ENCODE measurements at regions not wholly inside any gene's neighbourhood (a gene's known extent, or its start where the extent isn't known, plus 50 kb on each side); places are given as distances from the start of the nearest gene placed in this dataset.

GRCh38 chr6:104068281-104068680, 791.4 kb downstream of the HACE1 start:
- DNase-seq (ENCODE audit: low spot score in 2 of 2), result no peak
- WGBS, 2 donors, result 89 to 90% methylated on average over 2 of the region's 2 CpGs
- Histone ChIP-seq H3K4me1 (no peaks in the 10 kb centered on the region), H3K27ac (no peak overlapping the region), H3K27me3 (no peaks in the 10 kb centered on the region), H3K36me3 (no peaks in the 10 kb centered on the region), H3K9me3 (no peaks in the 10 kb centered on the region), H3K4me3 (no peak overlapping the region)
- no peak for TF ChIP-seq POLR2A (IDR thresholded peaks at IDR 0.05)
- no peak for TF ChIP-seq CTCF (IDR thresholded peaks at IDR 0.05)
- TF ChIP-seq EP300 (IDR thresholded peaks at IDR 0.05), result no peak

DNA sequence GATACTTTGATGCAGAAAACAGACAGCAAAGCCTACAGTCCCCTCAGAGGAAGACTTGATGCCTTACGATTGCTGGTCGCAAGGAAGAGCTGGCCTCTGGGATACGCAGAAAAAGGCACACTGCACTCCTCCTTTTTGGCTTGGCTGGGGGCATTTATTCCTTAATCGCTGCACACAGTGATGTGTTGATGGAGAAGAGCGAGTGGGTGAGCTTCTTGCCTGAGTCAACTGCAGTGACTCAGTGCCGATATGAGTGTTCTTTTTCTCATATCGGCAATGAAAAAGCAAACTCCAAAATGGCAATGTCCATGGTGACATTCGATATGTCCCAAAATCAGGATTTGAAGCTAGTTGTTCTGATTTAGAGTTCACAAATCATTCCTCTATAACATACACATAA, 794.8 kb downstream of the HACE1 start:
- 87 to 90% methylated on average over 8 of the region's 8 CpGs for WGBS, 2 donors
- Histone ChIP-seq H3K27ac (no peak overlapping the region), H3K4me3 (no peak overlapping the region), H3K27me3 (no peaks in the 10 kb centered on the region), H3K4me1 (no peaks in the 10 kb centered on the region), H3K36me3 (no peaks in the 10 kb centered on the region), H3K9me3 (no peaks in the 10 kb centered on the region)
- TF ChIP-seq CTCF (IDR thresholded peaks at IDR 0.05), result no peak
- TF ChIP-seq EP300 (IDR thresholded peaks at IDR 0.05), result no peak
- no peak for TF ChIP-seq POLR2A (IDR thresholded peaks at IDR 0.05)
- no peak for DNase-seq (ENCODE audit: low spot score in 2 of 2)

GRCh38 chr6:104050455-104050854, 809.3 kb downstream of the HACE1 start:
- Histone ChIP-seq H3K9me3 (no peaks in the 10 kb centered on the region), H3K27me3 (no peaks in the 10 kb centered on the region), H3K4me1 (no peaks in the 10 kb centered on the region), H3K27ac (no peak overlapping the region), H3K4me3 (no peak overlapping the region), H3K36me3 (no peaks in the 10 kb centered on the region)
- 71 to 75% methylated on average over 2 of the region's 2 CpGs for WGBS, 2 donors
- no peak for DNase-seq (ENCODE audit: low spot score in 2 of 2)
- TF ChIP-seq POLR2A (IDR thresholded peaks at IDR 0.05) (no peak), EP300 (IDR thresholded peaks at IDR 0.05) (no peak), CTCF (IDR thresholded peaks at IDR 0.05) (no peak)

GRCh38 chr6:104046426-104046825, 813.3 kb downstream of the HACE1 start:
- H3K4me3 ChIP-seq, result no peak overlapping the region
- no peaks in the 10 kb centered on the region for H3K36me3 ChIP-seq
- no peaks in the 10 kb centered on the region for H3K4me1 ChIP-seq
- H3K9me3 ChIP-seq, result peaks cover 0 to 6% (median 0%) of the 10 kb centered on the region in 4 donors
- TF ChIP-seq POLR2A (IDR thresholded peaks at IDR 0.05), result no peak
- TF ChIP-seq EP300 (IDR thresholded peaks at IDR 0.05), result no peak
- no peak for TF ChIP-seq CTCF (IDR thresholded peaks at IDR 0.05)
- no peaks in the 10 kb centered on the region for H3K27me3 ChIP-seq
- WGBS, 2 donors, result 44 to 46% methylated on average over 2 of the region's 2 CpGs
- no peak overlapping the region for H3K27ac ChIP-seq
- DNase-seq (ENCODE audit: low spot score in 2 of 2), result no peak

GRCh38 chr6:104031346-104031745, 828.4 kb downstream of the HACE1 start:
- Histone ChIP-seq H3K36me3 (no peaks in the 10 kb centered on the region), H3K4me3 (no peak overlapping the region), H3K27ac (no peak overlapping the region), H3K27me3 (no peaks in the 10 kb centered on the region), H3K9me3 (peaks cover 0 to 3% (median 0%) of the 10 kb centered on the region in 4 donors), H3K4me1 (no peaks in the 10 kb centered on the region)
- 81 to 85% methylated on average over 1 of the region's 1 CpG for WGBS, 2 donors
- DNase-seq (ENCODE audit: low spot score in 2 of 2), result no peak
- no peak for TF ChIP-seq CTCF (IDR thresholded peaks at IDR 0.05)
- TF ChIP-seq EP300 (IDR thresholded peaks at IDR 0.05), result no peak
- TF ChIP-seq POLR2A (IDR thresholded peaks at IDR 0.05), result no peak

All from tibial nerve (tissue), 4 donors.